GM23338 (cell line): ENCODE measurements at regions not wholly inside any gene's neighbourhood (a gene's known extent, or its start where the extent isn't known, plus 50 kb on each side); places are given as distances from the start of the nearest gene placed in this dataset.

Source experiments
- ATAC-seq: fragments of 200-7000 bp; cut with Tn5 transposase; 3 replicates; pipeline ENCODE4 v1.9.1; 2020
- DNase-seq: peaks from one replicate; pipeline ENCODE4 v3.0.0-alpha.2; 2015; ENCODE audit warnings: low spot score
- H2AFZ ChIP-seq: fragments of 200-600 bp; sonication (generic); 2 replicates; pipeline ENCODE4 v1.8.0; 2016; ENCODE audit warnings: antibody characterized with exemption, mild to moderate bottlenecking, moderate library complexity
- H3F3A ChIP-seq: fragments of 200-600 bp; sonication (generic); replicated peaks from 2 replicates; pipeline ENCODE4 v1.8.0; 2017; ENCODE audit warnings: antibody characterized with exemption, mixed run types, low read depth
- H3K27ac ChIP-seq: fragments of 200-600 bp; sonication (generic); 2 replicates; pipeline ENCODE4 v1.6.1; 2016; ENCODE audit warnings: low read depth
- H3K27me3 ChIP-seq: fragments of 200-600 bp; sonication (generic); 2 replicates; pipeline ENCODE4 v1.8.0; 2016; ENCODE audit warnings: mild to moderate bottlenecking, mixed run types, moderate library complexity; ENCODE audit not compliant: insufficient read depth
- H3K36me3 ChIP-seq: fragments of 200-600 bp; sonication (generic); 2 replicates; pipeline ENCODE4 v1.8.0; 2016; ENCODE audit warnings: mild to moderate bottlenecking; ENCODE audit not compliant: insufficient read depth
- H3K4me1 ChIP-seq: fragments of 200-600 bp; sonication (generic); 2 replicates; pipeline ENCODE4 v1.8.0; 2016; ENCODE audit warnings: mild to moderate bottlenecking, moderate library complexity; ENCODE audit not compliant: insufficient read depth
- H3K4me2 ChIP-seq: fragments of 200-600 bp; sonication (generic); 2 replicates; pipeline ENCODE4 v1.7.1; 2017; ENCODE audit warnings: mixed run types
- H3K4me3 ChIP-seq: fragments of 200-600 bp; sonication (generic); 2 replicates; pipeline ENCODE4 v1.6.1; 2016; ENCODE audit warnings: mixed run types
- H3K79me2 ChIP-seq: fragments of 200-600 bp; sonication (generic); replicated peaks from 2 replicates; pipeline ENCODE4 v1.8.0; 2017; ENCODE audit warnings: mild to moderate bottlenecking; ENCODE audit not compliant: insufficient read depth
- H3K9me2 ChIP-seq: fragments of 200-600 bp; sonication (generic); 2 replicates; pipeline ENCODE4 v1.8.0; 2017; ENCODE audit not compliant: insufficient read depth
- H4K20me1 ChIP-seq: fragments of 200-600 bp; sonication (generic); replicated peaks from 2 replicates; pipeline ENCODE4 v1.8.0; 2017; ENCODE audit warnings: mild to moderate bottlenecking; ENCODE audit not compliant: insufficient read depth
- H3K27ac Mint-ChIP-seq: 2 replicates; pipeline ENCODE4 v1.8.0; 2020; ENCODE audit warnings: inconsistent platforms, mild to moderate bottlenecking, moderate library complexity, mixed read lengths
- H3K27me3 Mint-ChIP-seq: 3 replicates; pipeline ENCODE4 v1.8.0; 2022; ENCODE audit warnings: low read depth, mild to moderate bottlenecking, moderate library complexity, mixed read lengths, inconsistent platforms; ENCODE audit not compliant: insufficient read depth, poor library complexity
- H3K36me3 Mint-ChIP-seq: 3 replicates; pipeline ENCODE4 v1.8.0; 2021; ENCODE audit warnings: low read depth, mild to moderate bottlenecking, inconsistent platforms, moderate library complexity, mixed read lengths
- H3K4me1 Mint-ChIP-seq: 3 replicates; pipeline ENCODE4 v1.8.0; 2020; ENCODE audit warnings: mild to moderate bottlenecking, inconsistent platforms, mixed read lengths
- H3K4me3 Mint-ChIP-seq: 3 replicates; pipeline ENCODE4 v1.8.0; 2021; ENCODE audit warnings: moderate library complexity, mild to moderate bottlenecking, inconsistent platforms, mixed read lengths
- H3K9me3 Mint-ChIP-seq: 3 replicates; pipeline ENCODE4 v1.8.0; 2020; ENCODE audit warnings: moderate library complexity, mild to moderate bottlenecking, inconsistent platforms, mixed read lengths
- CTCF ChIP-seq, 2 experiments: fragments of 200-600 bp in 1 of 2; sonication (generic) in 1 of 2; conservative IDR thresholded peaks; 2 replicates each; pipeline versions ENCODE4 v1.5.1 to v1.6.1; 2016 to 2017; ENCODE audit warnings: antibody characterized with exemption in 2 of 2, low read depth in 2 of 2, mild to moderate bottlenecking in 2 of 2, moderate library complexity in 1 of 2
- EZH2 ChIP-seq: fragments of 200-600 bp; sonication (generic); IDR thresholded peaks from one replicate; pipeline ENCODE4 v1.8.0; 2017; ENCODE audit warnings: antibody characterized with exemption, mild to moderate bottlenecking, low read depth; ENCODE audit not compliant: unreplicated experiment
- JUNB ChIP-seq: IDR thresholded peaks from one replicate; pipeline ENCODE4 v1.6.1; 2016; ENCODE audit warnings: antibody characterized with exemption; ENCODE audit not compliant: unreplicated experiment
- NANOG ChIP-seq: IDR thresholded peaks from 2 replicates; pipeline ENCODE4 v1.6.1; 2016; ENCODE audit warnings: antibody characterized with exemption, borderline replicate concordance
- POLR2AphosphoS5 ChIP-seq: IDR thresholded peaks from 2 replicates; pipeline ENCODE4 v1.6.1; 2016; ENCODE audit warnings: antibody characterized with exemption, low read depth
- REST ChIP-seq: IDR thresholded peaks from one replicate; pipeline ENCODE4 v1.6.1; 2018; ENCODE audit warnings: antibody characterized with exemption; ENCODE audit not compliant: unreplicated experiment
- STAT1 ChIP-seq: IDR thresholded peaks from one replicate; pipeline ENCODE4 v1.6.1; 2016; ENCODE audit warnings: antibody characterized with exemption; ENCODE audit not compliant: unreplicated experiment
- ZNF331 ChIP-seq: fragments of 250-450 bp; sonication (Bioruptor Pico); IDR thresholded peaks from 2 replicates; pipeline ENCODE4 v1.5.0; 2020; ENCODE audit warnings: low read depth, mild to moderate bottlenecking, moderate library complexity

- Histone ChIP-seq H3K36me3 (no peaks in the 10 kb centered on the region), H3F3A (no peaks in the 10 kb centered on the region), H3K4me3 (0 out of 2 replicates have a peak overlapping the region, but pooled peaks have one; percentile 20), H2AFZ (no peak overlapping the region), H3K27me3 (no peaks in the 10 kb centered on the region), H4K20me1 (no peaks in the 10 kb centered on the region), H3K4me2 (0 out of 2 replicates have a peak overlapping the region, but pooled peaks have one; percentile 7), H3K79me2 (no peaks in the 10 kb centered on the region), H3K4me1 (peaks cover 24% of the 10 kb centered on the region), H3K9me2 (no peaks in the 10 kb centered on the region), H3K27ac (no peak overlapping the region)
- no peak for DNase-seq
- Mint-ChIP-seq H3K36me3 (no peaks in the 10 kb centered on the region), H3K4me1 (peaks cover 20% of the 10 kb centered on the region), H3K4me3 (no peak overlapping the region), H3K27me3 (no peaks in the 10 kb centered on the region), H3K9me3 (no peaks in the 10 kb centered on the region), H3K27ac (no peak overlapping the region)
- TF ChIP-seq ZNF331 = no peak
- TF ChIP-seq REST = no peak
- no peak for ATAC-seq
Measured at GRCh38 chr7:54332301-54332700, 209.9 kb upstream of the VSTM2A start.

- Histone ChIP-seq H3F3A (no peaks in the 10 kb centered on the region), H3K4me2 (no peak overlapping the region), H3K79me2 (no peaks in the 10 kb centered on the region), H3K4me1 (peaks cover 24% of the 10 kb centered on the region), H3K27me3 (no peaks in the 10 kb centered on the region), H3K9me2 (no peaks in the 10 kb centered on the region), H4K20me1 (no peaks in the 10 kb centered on the region), H3K36me3 (no peaks in the 10 kb centered on the region), H3K27ac (no peak overlapping the region), H2AFZ (no peak overlapping the region), H3K4me3 (no peak overlapping the region)
- Mint-ChIP-seq H3K36me3 (no peaks in the 10 kb centered on the region), H3K27me3 (no peaks in the 10 kb centered on the region), H3K27ac (no peak overlapping the region), H3K9me3 (no peaks in the 10 kb centered on the region), H3K4me1 (peaks cover 20% of the 10 kb centered on the region), H3K4me3 (no peak overlapping the region)
- DNase-seq (no peak), ATAC-seq (no peak)
- no peak for TF ChIP-seq POLR2AphosphoS5
- no peak for TF ChIP-seq CTCF (conservative IDR thresholded peaks at IDR 0.05; ENCODE audit: low read depth in 2 of 2)
- TF ChIP-seq REST = no peak
- no peak for TF ChIP-seq NANOG
- no peak for TF ChIP-seq ZNF331
- TF ChIP-seq EZH2 = no peak
- TF ChIP-seq STAT1 = no peak
- TF ChIP-seq JUNB = no peak
Measured at GRCh38 chr7:54333952-54334351, 208.2 kb upstream of the VSTM2A start.
